ENCODE measurements at regions not wholly inside any gene's neighbourhood (a gene's known extent, or its start where the extent isn't known, plus 50 kb on each side); places are given as distances from the start of the nearest gene placed in this dataset.

DNA sequence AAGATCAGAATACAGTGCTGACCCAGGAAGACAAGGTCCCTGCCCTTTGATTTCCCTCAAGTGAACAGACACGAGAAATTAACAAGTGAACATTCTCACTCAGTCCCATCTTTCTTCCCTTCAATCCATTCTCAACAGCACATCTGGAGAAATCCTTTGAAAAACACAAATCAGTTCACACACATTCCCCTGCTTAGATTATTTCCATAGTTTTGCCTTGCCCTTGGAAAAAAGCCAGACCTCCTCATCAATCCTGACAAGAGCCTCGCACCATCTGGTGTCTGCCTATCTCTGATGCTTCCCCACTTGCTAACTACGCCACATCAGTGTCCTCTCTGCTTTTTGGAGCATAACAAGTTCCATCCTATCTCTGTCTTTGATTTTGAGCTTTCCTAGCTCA is 94.4 kb upstream of the KIAA1217 start:
- TF ChIP-seq, protein P1, sequence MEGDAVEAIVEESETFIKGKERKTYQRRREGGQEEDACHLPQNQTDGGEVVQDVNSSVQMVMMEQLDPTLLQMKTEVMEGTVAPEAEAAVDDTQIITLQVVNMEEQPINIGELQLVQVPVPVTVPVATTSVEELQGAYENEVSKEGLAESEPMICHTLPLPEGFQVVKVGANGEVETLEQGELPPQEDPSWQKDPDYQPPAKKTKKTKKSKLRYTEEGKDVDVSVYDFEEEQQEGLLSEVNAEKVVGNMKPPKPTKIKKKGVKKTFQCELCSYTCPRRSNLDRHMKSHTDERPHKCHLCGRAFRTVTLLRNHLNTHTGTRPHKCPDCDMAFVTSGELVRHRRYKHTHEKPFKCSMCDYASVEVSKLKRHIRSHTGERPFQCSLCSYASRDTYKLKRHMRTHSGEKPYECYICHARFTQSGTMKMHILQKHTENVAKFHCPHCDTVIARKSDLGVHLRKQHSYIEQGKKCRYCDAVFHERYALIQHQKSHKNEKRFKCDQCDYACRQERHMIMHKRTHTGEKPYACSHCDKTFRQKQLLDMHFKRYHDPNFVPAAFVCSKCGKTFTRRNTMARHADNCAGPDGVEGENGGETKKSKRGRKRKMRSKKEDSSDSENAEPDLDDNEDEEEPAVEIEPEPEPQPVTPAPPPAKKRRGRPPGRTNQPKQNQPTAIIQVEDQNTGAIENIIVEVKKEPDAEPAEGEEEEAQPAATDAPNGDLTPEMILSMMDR (IDR thresholded peaks at IDR 0.05): no peak
- no peak for TF ChIP-seq ZFX (IDR thresholded peaks at IDR 0.05; ENCODE audit: borderline replicate concordance)
- no peak overlapping the region for H3K27ac ChIP-seq

DNA sequence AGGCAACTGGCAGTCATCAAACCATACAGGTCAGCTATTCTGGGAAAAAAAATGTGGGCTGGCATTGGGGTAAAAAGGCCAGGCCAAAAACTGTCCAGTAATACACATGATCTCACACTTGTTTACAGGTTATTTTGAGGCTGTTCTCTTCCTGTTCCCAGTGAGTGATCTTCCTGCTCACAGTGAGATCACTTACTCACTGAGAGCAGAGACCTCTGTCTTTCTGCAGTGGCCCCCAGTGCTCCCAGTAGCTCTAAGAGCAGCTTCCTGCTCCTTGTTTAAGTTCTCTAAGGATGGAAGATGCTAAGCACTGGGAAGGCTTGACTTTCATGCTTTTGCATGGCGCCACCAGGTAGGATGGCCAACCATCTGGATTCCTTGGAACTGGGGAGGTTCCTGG is 93.5 kb upstream of the KIAA1217 start:
- no peak for TF ChIP-seq ZFX (IDR thresholded peaks at IDR 0.05; ENCODE audit: borderline replicate concordance)
- TF ChIP-seq, protein P1 (IDR thresholded peaks at IDR 0.05): no peak
- H3K27ac ChIP-seq: no peak overlapping the region

GRCh38 chr10:24118246-24118645 is 90.7 kb upstream of the KIAA1217 start:
- no peak for TF ChIP-seq ZFX (IDR thresholded peaks at IDR 0.05; ENCODE audit: borderline replicate concordance)
- TF ChIP-seq, protein P1 (IDR thresholded peaks at IDR 0.05): no peak
- no peak overlapping the region for H3K27ac ChIP-seq

- TF ChIP-seq, protein P1 (IDR thresholded peaks at IDR 0.05): no peak
- no peak for TF ChIP-seq ZFX (IDR thresholded peaks at IDR 0.05; ENCODE audit: borderline replicate concordance)
- H3K27ac ChIP-seq: no peak overlapping the region
These were observed 89.0 kb upstream of the KIAA1217 start for GRCh38 chr10:24119896-24120295.

- H3K27ac ChIP-seq: no peak overlapping the region
- TF ChIP-seq, protein P1 (IDR thresholded peaks at IDR 0.05): no peak
- TF ChIP-seq ZFX (IDR thresholded peaks at IDR 0.05; ENCODE audit: borderline replicate concordance): no peak
These were observed 88.3 kb upstream of the KIAA1217 start for GRCh38 chr10:24120646-24121045.

- H3K27ac ChIP-seq: no peak overlapping the region
- TF ChIP-seq ZFX (IDR thresholded peaks at IDR 0.05; ENCODE audit: borderline replicate concordance): no peak
- TF ChIP-seq, protein P1 (IDR thresholded peaks at IDR 0.05): no peak
These were observed 81.4 kb upstream of the KIAA1217 start for GRCh38 chr10:24127516-24127915.

DNA sequence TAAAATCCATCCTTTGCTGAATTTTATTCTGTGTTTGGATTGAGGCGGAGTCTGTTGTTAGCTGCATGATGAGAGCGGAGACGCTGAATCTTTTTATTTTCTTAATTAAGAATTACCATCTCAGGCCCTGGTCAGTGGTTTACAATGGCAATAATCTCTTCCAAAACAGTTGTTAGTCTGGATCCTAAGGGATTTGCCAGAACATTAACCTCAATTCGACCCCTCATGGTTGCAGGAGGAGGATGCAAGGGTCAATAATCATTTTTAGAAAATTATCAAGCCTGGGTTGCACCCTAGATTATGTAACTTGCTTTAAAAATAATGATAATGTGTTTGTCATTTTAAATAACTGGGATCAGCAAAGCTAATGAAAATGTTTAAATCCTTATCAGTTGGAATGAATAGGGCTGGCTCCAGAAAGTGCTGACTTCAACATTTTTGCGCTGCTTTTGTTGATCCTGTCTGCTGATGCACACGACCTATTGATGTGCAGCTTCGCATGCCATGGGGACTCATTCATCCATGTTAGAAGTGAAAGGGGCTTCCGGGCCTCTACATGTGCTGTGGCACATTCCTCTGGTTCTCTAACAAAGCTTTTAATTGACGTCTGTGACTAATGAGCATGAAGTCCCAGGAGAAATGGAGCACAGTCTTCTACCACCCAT is 80.7 kb upstream of the KIAA1217 start:
- TF ChIP-seq, protein P1 (IDR thresholded peaks at IDR 0.05): no peak
- no peak for TF ChIP-seq ZFX (IDR thresholded peaks at IDR 0.05; ENCODE audit: borderline replicate concordance)
- no peak overlapping the region for H3K27ac ChIP-seq

Data from 22Rv1 (cell line).